ENCODE measurements at regions not wholly inside any gene's neighbourhood (a gene's known extent, or its start where the extent isn't known, plus 50 kb on each side); places are given as distances from the start of the nearest gene placed in this dataset.

GRCh38 chr15:94535298-94536048 is 304.1 kb downstream of the MCTP2 start:
- no peak for DNase-seq

DNA sequence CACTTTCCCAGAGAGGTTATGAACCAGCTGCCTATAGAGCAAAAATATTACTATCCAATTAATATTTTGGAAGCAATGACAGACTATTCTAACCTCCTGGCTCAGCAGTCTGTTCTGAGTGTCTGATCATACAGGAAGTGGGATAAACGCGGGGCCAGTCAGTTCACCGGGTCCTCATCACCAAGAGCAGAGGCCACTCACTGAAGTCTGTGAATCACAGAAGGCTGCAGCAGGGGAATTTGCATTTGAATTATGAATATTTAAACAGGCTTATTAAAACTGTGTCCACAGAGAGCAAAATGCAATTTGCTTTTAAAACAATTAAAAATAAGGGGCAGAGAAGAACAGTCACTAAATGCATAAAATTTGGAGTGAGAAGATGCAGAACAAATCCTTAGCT is 305.2 kb downstream of the MCTP2 start:
- DNase-seq: no peak

- DNase-seq: no peak
Observed at GRCh38 chr15:94538280-94538679, 306.9 kb downstream of the MCTP2 start.

DNA sequence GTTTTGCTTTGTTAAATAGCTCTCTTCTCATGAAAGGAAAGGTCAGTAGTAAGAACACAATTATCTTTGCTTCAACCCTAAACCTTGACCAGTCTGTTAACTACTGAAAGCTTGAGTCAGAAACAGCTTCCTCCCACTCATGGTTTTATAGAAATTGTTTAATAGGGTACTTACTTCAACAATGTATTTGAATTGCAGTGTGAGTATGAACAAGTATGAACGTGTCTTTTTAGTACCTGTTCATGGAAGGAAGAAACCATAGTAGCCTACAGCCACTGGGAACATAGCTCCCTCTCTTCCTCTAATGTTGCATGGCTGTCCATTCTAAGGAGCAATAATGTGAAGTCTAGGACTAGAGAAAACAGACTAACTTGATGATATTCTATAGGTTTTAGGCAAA is 311.0 kb downstream of the MCTP2 start:
- DNase-seq: no peak

DNA sequence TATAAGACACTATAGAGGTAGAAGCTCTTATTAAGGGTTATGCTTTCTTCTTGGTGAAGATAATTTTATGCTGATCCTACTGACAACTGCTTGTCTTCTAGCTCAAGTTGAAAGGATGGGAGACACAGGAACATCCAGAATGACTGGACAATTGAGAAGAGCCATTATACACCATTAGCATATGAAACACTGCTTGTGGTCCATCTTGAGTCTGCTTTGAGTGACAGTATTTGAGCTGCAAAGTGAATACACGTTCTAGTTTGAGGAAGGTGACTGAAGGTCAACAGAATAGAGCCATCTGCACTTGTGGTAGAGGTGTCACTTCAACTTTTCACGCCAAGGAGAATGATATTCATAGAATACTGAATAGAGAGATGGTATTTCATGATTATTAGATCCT is 315.4 kb downstream of the MCTP2 start:
- no peak for DNase-seq

DNA sequence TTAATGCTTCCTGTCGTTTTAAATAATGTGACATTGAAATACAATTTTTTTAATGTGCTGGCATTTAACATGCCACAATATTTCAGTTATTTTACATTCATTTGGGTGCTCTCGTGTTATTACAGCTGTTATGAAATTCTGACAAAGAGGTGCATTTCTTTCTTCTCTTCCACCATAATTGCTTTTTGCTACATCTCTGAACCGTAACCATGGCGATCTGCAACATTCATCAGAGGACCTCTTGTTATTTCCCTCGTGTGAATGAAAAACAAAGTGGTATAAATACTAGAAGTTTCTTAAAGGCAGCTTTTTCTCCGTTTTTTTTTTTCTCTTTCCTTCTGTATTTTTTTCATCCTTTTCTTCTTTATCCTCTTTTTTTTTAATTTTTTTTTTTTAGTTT is 316.4 kb downstream of the MCTP2 start:
- no peak for DNase-seq

GRCh38 chr15:94555841-94556519 is 324.6 kb downstream of the MCTP2 start:
- DNase-seq: no peak

DNA sequence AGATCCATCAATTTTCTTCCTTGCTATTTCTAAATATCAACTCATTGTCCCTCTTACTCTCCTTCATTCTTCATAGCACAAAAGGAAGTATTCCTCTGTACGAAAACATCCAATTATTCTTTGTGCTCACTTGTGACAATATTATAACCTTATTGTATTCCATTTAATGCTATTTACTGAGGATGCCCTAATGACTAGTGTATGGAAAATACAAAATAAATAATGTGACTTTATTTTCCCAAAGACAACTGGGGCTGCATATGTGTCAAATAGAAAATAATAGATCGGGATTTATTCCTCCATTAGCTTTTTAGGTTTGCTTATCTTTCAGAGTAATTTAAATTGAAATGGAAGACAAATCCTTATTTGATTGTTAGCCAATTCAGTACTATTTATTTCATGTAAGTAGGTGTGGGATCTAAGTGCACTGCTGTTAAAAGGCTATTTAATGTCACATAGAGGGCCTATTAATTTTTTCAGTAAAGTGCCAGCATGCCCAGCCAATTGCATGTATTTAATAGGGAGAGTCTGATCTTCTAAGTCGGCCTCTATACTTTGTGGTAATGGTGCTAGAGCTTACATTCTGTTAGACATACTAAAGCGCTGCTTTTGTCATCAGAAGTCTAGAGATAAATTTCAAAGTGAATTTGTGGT is 329.8 kb downstream of the MCTP2 start:
- no peak for DNase-seq

DNA sequence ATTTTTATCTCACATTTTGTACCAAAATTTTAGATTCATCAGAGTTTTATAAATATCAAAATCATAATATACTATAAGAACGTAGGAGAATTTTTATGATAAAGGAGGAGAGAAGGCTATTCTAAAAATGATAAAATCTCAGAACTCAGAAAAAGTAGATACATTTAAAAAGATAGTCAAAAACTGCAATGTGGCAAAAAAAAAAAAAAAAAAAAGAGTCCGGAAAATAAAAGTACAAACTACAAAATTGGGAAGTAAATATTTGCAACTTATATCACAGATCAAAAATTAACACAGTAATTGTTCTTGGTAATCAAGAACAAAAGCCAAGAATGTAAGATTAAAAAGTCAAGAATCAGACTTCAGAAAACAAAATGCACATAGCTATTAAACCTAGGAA is 332.1 kb downstream of the MCTP2 start:
- DNase-seq: no peak

- DNase-seq: no peak
Observed at GRCh38 chr15:94576889-94577533, 345.6 kb downstream of the MCTP2 start.

GRCh38 chr15:94579286-94579685 is 347.9 kb downstream of the MCTP2 start:
- DNase-seq: no peak

GRCh38 chr15:94580211-94580885 is 349.0 kb downstream of the MCTP2 start:
- DNase-seq: no peak

GRCh38 chr15:94582368-94582767 is 351.0 kb downstream of the MCTP2 start:
- DNase-seq: no peak

DNA sequence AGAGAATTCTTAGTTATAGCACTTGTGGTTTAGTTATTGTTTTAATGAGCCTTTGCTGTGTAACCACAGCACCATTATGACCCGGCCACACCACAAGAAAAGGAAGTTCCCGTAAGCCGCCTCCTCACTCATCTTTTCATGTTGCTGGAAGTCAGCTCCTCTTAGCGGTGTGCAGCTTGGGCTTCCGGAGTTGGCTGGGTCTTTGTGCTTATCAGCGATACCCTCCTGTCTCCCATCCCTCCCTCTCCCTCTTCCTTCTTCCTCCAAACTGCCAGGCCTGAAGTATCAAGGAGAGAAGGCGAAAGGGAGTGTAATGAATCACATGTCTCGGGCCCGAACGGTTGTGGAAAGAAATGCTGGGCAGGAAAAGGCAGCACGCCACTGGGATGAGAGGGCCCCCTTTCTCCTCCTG is 353.5 kb downstream of the MCTP2 start:
- DNase-seq: peak; percentile 6

DNA sequence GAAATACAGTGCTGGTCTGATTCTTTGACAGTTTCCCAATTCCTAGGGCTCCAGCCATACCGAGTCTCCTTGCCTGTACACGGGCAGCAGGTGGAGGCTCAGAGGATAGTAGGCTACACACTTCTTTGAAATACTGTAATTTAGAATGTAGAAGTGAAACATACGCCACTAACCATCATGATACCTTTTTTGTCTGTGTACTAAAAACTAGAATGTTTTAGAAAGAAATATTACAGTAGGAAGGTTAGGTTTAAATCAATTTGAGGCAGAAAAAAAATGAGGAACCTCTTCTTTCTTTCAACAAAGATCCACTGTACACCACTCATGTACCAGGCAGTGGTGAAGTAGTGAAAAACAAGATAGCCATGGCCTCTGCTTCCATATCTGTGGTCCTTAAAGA is 354.7 kb downstream of the MCTP2 start:
- no peak for DNase-seq

- no peak for DNase-seq
Observed at GRCh38 chr15:94587113-94587512, 355.8 kb downstream of the MCTP2 start.

DNA sequence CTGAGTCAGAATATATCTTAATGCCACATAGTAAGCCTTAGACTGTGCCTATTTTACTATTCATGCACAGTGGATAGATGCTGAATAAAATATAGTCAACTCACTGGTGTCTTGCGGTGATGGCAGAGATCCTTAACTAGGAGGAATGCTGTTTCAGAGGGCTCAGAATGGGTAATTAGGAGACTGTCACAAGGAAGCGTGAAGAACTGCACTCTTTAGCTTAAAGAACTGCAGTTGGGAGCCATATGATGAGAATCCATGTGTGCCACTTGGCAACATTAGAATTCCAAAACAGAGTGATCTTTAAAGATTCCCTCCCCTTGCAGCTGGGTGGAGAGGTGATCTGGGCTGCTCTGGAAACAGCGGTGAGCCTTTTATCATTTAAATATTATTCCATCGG is 357.6 kb downstream of the MCTP2 start:
- no peak for DNase-seq

DNA sequence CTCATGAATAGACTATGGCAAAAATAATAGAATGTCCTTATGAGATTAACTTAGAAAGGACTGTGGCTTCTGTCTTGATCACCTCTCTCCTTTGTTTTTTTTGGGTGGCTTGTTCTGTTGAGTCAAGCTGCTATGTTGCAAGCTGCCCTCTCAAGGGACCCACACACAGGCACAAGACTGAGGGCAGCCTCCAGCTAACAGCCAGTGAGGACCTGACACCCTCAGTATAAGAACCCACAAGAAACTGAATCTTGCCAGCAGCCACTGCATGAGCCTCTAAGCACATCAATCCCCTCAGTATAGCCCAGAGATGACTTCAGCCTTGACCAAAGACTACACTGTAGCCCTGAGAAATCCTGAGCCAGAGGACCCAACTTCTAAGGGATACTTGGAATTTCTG is 361.1 kb downstream of the MCTP2 start:
- DNase-seq: no peak

DNA sequence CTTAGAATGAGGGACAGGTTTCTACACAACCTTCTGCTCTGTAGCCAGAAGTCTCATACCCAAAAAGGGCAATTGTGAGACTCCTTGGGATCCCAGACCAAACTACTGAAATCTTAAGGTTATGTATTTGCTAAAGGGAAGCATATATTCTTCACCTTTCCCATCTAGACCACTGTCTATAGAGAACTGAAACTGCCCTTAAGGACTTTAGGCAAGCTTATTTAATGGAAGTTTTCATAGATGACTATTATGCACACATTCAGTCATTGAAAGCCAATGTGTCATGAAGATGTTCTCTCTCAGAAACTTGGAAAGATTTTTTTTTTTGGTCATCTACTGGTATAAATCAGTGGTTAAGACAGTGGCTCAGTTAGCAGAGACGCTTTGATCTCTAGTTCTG is 365.3 kb downstream of the MCTP2 start:
- DNase-seq: no peak

- DNase-seq: no peak
Observed at GRCh38 chr15:94600505-94600904, 369.1 kb downstream of the MCTP2 start.

GRCh38 chr15:94602754-94603470 is 371.6 kb downstream of the MCTP2 start:
- DNase-seq: no peak

- DNase-seq: no peak
Observed at GRCh38 chr15:94606286-94606685, 374.9 kb downstream of the MCTP2 start.
